HG02938 (cell line): ENCODE measurements at regions not wholly inside any gene's neighbourhood (a gene's known extent, or its start where the extent isn't known, plus 50 kb on each side); places are given as distances from the start of the nearest gene placed in this dataset.
"Not testable (repeated sequence)": the region's sequence is repeated elsewhere in the genome, so short reads cannot be mapped to it uniquely, and the experiment has no call there.

Source experiments
- ATAC-seq: cut with Tn5 transposase; IDR thresholded peaks from one replicate; pipeline ENCODE4 v1.9.1; 2021; ENCODE audit warnings: mild to moderate bottlenecking, moderate library complexity; ENCODE audit not compliant: unreplicated experiment

- ATAC-seq, result no peak
These were observed 81.4 kb downstream of the ALOX5AP start for GRCh38 chr13:30816736-30817135.

GRCh38 chr13:30818323-30818960 is 83.1 kb downstream of the ALOX5AP start:
- no peak for ATAC-seq

GRCh38 chr13:30819136-30819888 is 84.0 kb downstream of the ALOX5AP start:
- ATAC-seq, result no peak

- ATAC-seq, result no peak
These were observed 84.7 kb upstream of the MEDAG start for GRCh38 chr13:30821421-30821820.

- no peak for ATAC-seq
These were observed 81.4 kb upstream of the MEDAG start for GRCh38 chr13:30824651-30825050.

GRCh38 chr13:30826911-30827577 is 79.0 kb upstream of the MEDAG start:
- no peak for ATAC-seq

- ATAC-seq, result no peak
These were observed 78.5 kb upstream of the MEDAG start for GRCh38 chr13:30827578-30827925.

GRCh38 chr13:30829145-30829832 is 76.8 kb upstream of the MEDAG start:
- no peak for ATAC-seq

GRCh38 chr13:30829833-30830637 is 76.0 kb upstream of the MEDAG start:
- ATAC-seq, result no peak

- no peak for ATAC-seq
These were observed 75.5 kb upstream of the MEDAG start for GRCh38 chr13:30830638-30830965.

- no peak for ATAC-seq
These were observed 74.6 kb upstream of the MEDAG start for GRCh38 chr13:30831515-30831914.

GRCh38 chr13:30832377-30832776 is 73.7 kb upstream of the MEDAG start:
- no peak for ATAC-seq

GRCh38 chr13:30832845-30833332 is 73.2 kb upstream of the MEDAG start:
- ATAC-seq, result no peak

- ATAC-seq, result no peak
These were observed 70.6 kb upstream of the MEDAG start for GRCh38 chr13:30835442-30835841.

- no peak for ATAC-seq
These were observed 68.6 kb upstream of the MEDAG start for GRCh38 chr13:30837227-30838159.

GRCh38 chr13:30839636-30840035 is 66.4 kb upstream of the MEDAG start:
- not testable (repeated sequence) for ATAC-seq

GRCh38 chr13:30840515-30840914 is 65.6 kb upstream of the MEDAG start:
- ATAC-seq, result no peak

GRCh38 chr13:30841154-30841553 is 64.9 kb upstream of the MEDAG start:
- ATAC-seq, result no peak

GRCh38 chr13:30843548-30843947 is 62.5 kb upstream of the MEDAG start:
- ATAC-seq, result no peak
